SH-SY5Y (cell line): ENCODE measurements at regions not wholly inside any gene's neighbourhood (a gene's known extent, or its start where the extent isn't known, plus 50 kb on each side); places are given as distances from the start of the nearest gene placed in this dataset.

Source experiments
- GATA2 ChIP-seq: IDR thresholded peaks from 2 replicates; pipeline ENCODE4 v1.6.1; 2011; ENCODE audit warnings: mild to moderate bottlenecking, low read depth, low read length
- GATA3 ChIP-seq: IDR thresholded peaks from 2 replicates; pipeline ENCODE4 v1.6.1; 2011; ENCODE audit warnings: low read depth, mild to moderate bottlenecking, low read length, moderate library complexity

DNA sequence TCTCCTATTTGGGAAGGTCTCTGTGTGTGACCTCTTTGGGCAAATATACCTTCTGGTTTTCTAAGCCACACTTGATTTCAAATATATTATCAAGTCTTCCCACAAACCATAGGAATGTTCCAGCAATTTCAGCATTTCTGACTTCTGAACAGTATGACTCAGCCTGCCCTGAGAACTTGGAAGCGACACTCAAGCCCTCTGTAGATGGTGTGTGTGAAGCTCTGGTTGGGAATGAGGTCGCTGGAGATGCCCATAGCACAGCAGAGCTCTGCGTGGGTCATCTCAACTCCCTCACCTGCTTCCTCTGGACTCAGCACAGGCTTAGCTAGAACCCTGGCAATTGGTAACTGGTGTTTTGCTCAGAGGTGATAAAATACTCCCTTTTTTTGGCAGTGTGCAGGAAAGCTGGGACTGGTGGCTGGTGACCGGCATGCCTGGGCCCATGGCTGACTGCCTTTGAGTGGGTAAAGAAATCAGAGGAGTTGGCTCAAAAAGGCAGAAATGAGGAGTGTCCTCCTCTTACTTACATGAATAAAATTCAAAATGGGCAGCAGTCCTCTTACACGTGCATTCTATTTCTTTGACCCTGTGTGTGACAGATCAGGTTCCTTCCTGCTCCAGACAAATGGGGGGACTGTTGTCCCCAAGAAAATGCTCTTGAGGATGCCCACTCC, 87.5 kb upstream of the NRP1 start:
- no peak for TF ChIP-seq GATA3
- TF ChIP-seq GATA2, result no peak
